ENCODE measurements at regions not wholly inside any gene's neighbourhood (a gene's known extent, or its start where the extent isn't known, plus 50 kb on each side); places are given as distances from the start of the nearest gene placed in this dataset.

- Histone ChIP-seq H3K27me3 (no peaks in the 10 kb centered on the region), H3K36me3 (no peaks in the 10 kb centered on the region), H3K4me3 (no peak overlapping the region), H3K4me1 (no peaks in the 10 kb centered on the region), H3K9me3 (no peaks in the 10 kb centered on the region), H3K27ac (no peak overlapping the region)
- TF ChIP-seq CTCF (IDR thresholded peaks at IDR 0.05 in 4 of 5, conservative IDR thresholded peaks at IDR 0.05 in 1 of 5) (no peak), POLR2A (IDR thresholded peaks at IDR 0.05) (no peak)
- in situ Hi-C loops (cut with MboI; ENCODE audit: low sequenced_read_pairs in 4 of 4), result no loop called here
- ATAC-seq, result no peak
- intact Hi-C loops (cut with DNase I; ENCODE audit: low total_unique reads), result no loop called here
- no peak for DNase-seq
Observed at GRCh38 chr3:118088696-118089095, 946.0 kb downstream of the IGSF11 start.

- no peaks in the 10 kb centered on the region for H3K4me1 ChIP-seq
- intact Hi-C loops (cut with DNase I; ENCODE audit: low total_unique reads), result no loop called here
- in situ Hi-C loops (cut with MboI; ENCODE audit: low sequenced_read_pairs in 4 of 4), result no loop called here
- H3K27ac ChIP-seq, result no peak overlapping the region
- ATAC-seq, result no peak
- H3K36me3 ChIP-seq, result no peaks in the 10 kb centered on the region
- no peak for DNase-seq
- H3K4me3 ChIP-seq, result no peak overlapping the region
- H3K27me3 ChIP-seq, result no peaks in the 10 kb centered on the region
- H3K9me3 ChIP-seq, result no peaks in the 10 kb centered on the region
- TF ChIP-seq POLR2A (IDR thresholded peaks at IDR 0.05) (no peak), CTCF (IDR thresholded peaks at IDR 0.05 in 4 of 5, conservative IDR thresholded peaks at IDR 0.05 in 1 of 5) (no peak)
Observed at GRCh38 chr3:118089563-118089962, 945.1 kb downstream of the IGSF11 start.

DNA sequence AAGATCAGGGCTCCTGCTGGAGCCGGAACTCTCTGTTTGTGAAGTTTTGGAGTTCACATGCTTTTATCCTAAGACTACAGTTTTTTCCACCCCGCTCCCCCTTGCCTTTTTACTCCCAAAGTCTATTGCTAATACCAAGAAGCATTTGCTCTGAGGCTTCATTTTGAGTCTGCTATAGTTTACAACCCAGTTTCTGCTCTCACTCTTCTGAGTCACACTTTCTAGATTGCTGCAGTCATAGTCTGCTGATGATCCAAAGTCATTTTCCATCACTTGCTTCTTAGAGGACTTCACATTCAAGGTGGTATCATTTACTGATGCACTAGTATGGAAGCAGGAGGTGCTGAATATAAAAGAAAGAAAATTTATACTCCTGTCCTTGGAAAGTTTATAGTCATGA, 937.4 kb downstream of the IGSF11 start:
- in situ Hi-C loops (cut with MboI; ENCODE audit: low sequenced_read_pairs in 4 of 4) (no loop called here), intact Hi-C loops (cut with DNase I; ENCODE audit: low total_unique reads) (no loop called here)
- Histone ChIP-seq H3K27ac (no peak overlapping the region), H3K9me3 (no peaks in the 10 kb centered on the region), H3K36me3 (no peaks in the 10 kb centered on the region), H3K27me3 (no peaks in the 10 kb centered on the region), H3K4me1 (no peaks in the 10 kb centered on the region), H3K4me3 (no peak overlapping the region)
- no peak for ATAC-seq
- no peak for TF ChIP-seq POLR2A (IDR thresholded peaks at IDR 0.05)
- no peak for TF ChIP-seq CTCF (IDR thresholded peaks at IDR 0.05 in 4 of 5, conservative IDR thresholded peaks at IDR 0.05 in 1 of 5)
- no peak for DNase-seq

GRCh38 chr3:118097660-118098059, 937.0 kb downstream of the IGSF11 start:
- no peak for TF ChIP-seq CTCF (IDR thresholded peaks at IDR 0.05 in 4 of 5, conservative IDR thresholded peaks at IDR 0.05 in 1 of 5)
- TF ChIP-seq POLR2A (IDR thresholded peaks at IDR 0.05), result no peak
- ATAC-seq (no peak), DNase-seq (no peak)
- H3K27ac ChIP-seq, result no peak overlapping the region
- no peaks in the 10 kb centered on the region for H3K36me3 ChIP-seq
- H3K4me3 ChIP-seq, result no peak overlapping the region
- no peaks in the 10 kb centered on the region for H3K27me3 ChIP-seq
- no peaks in the 10 kb centered on the region for H3K9me3 ChIP-seq
- intact Hi-C loops (cut with DNase I; ENCODE audit: low total_unique reads), result no loop called here
- in situ Hi-C loops (cut with MboI; ENCODE audit: low sequenced_read_pairs in 4 of 4), result no loop called here
- H3K4me1 ChIP-seq, result no peaks in the 10 kb centered on the region

GRCh38 chr3:118098827-118099226, 935.8 kb downstream of the IGSF11 start:
- DNase-seq, result no peak
- Histone ChIP-seq H3K4me1 (no peaks in the 10 kb centered on the region), H3K9me3 (no peaks in the 10 kb centered on the region), H3K4me3 (no peak overlapping the region), H3K36me3 (no peaks in the 10 kb centered on the region), H3K27ac (no peak overlapping the region), H3K27me3 (no peaks in the 10 kb centered on the region)
- ATAC-seq, result no peak
- intact Hi-C loops (cut with DNase I; ENCODE audit: low total_unique reads) (no loop called here), in situ Hi-C loops (cut with MboI; ENCODE audit: low sequenced_read_pairs in 4 of 4) (no loop called here)
- TF ChIP-seq CTCF (IDR thresholded peaks at IDR 0.05 in 4 of 5, conservative IDR thresholded peaks at IDR 0.05 in 1 of 5) (no peak), POLR2A (IDR thresholded peaks at IDR 0.05) (no peak)

Measured in gastrocnemius medialis (tissue), 4 donors.